SK-N-SH (cell line): ENCODE measurements at regions not wholly inside any gene's neighbourhood (a gene's known extent, or its start where the extent isn't known, plus 50 kb on each side); places are given as distances from the start of the nearest gene placed in this dataset.

Source experiments
- CTCF ChIA-PET: fragments of 300-600, 350-600 bp; formaldehyde crosslinking; extraction: SDS; loops from one replicate; lab custom pipeline; 2021; lab: Yijun Ruan, JAX
- POLR2A ChIA-PET: fragments of 350-600 bp; sonication (Branson Sonifier 250); formaldehyde crosslinking; extraction: SDS; loops from one replicate; lab custom pipeline; 2020; ENCODE audit warnings: antibody characterized with exemption, inconsistent platforms; lab: Yijun Ruan, JAX
- DNase-seq: peaks from one replicate; pipeline ENCODE4 v3.0.0; 2012
- H2AFZ ChIP-seq: fragments of 200-600 bp; sonication (generic); 2 replicates; pipeline ENCODE4 v1.8.1; 2016; ENCODE audit warnings: antibody characterized with exemption, mild to moderate bottlenecking, low read depth
- H3F3A ChIP-seq: fragments of 200-600 bp; sonication (generic); replicated peaks from 2 replicates; pipeline ENCODE3; 2016; ENCODE audit warnings: antibody characterized with exemption, mild to moderate bottlenecking; ENCODE audit not compliant: insufficient read depth
- H3K27ac ChIP-seq, 2 experiments: fragments of 200-500 bp in 1 of 2; fragments of 200-600 bp in 1 of 2; sonication (Bioruptor generic) in 1 of 2; sonication (generic), shearing (Covaris generic) in 1 of 2; 2 replicates each; pipeline versions ENCODE4 v1.5.1 to v1.6.1; 2014 to 2016; ENCODE audit warnings: low read depth in 2 of 2, inconsistent platforms in 1 of 2, low read length in 1 of 2, mild to moderate bottlenecking in 1 of 2, mixed read lengths in 1 of 2
- H3K27me3 ChIP-seq: fragments of 200-600 bp; sonication (generic), shearing (Covaris generic); 2 replicates; pipeline ENCODE4 v1.6.1; 2016; ENCODE audit warnings: mixed run types; ENCODE audit not compliant: insufficient read depth
- H3K36me3 ChIP-seq, 2 experiments: fragments of 200-500 bp in 1 of 2; fragments of 200-600 bp in 1 of 2; sonication (Bioruptor generic) in 1 of 2; sonication (generic) in 1 of 2; replicated peaks in 1 of 2; 2 replicates each; pipeline versions ENCODE3 to v1.5.1; 2014 to 2016; ENCODE audit warnings: low read length in 1 of 2, mild to moderate bottlenecking in 1 of 2; ENCODE audit not compliant: insufficient read depth in 2 of 2, control insufficient read depth in 1 of 2
- H3K4me1 ChIP-seq, 2 experiments: fragments of 200-500 bp in 1 of 2; fragments of 200-600 bp in 1 of 2; sonication (Bioruptor generic) in 1 of 2; sonication (generic), shearing (Covaris generic) in 1 of 2; 2 replicates each; pipeline versions ENCODE4 v1.5.1 to v1.6.1; 2014 to 2016; ENCODE audit warnings: low read depth in 1 of 2, low read length in 1 of 2, mixed run types in 1 of 2; ENCODE audit not compliant: insufficient read depth in 2 of 2, control insufficient read depth in 1 of 2
- H3K4me2 ChIP-seq: fragments of 200-600 bp; sonication (generic), shearing (Covaris generic); 2 replicates; pipeline ENCODE4 v1.6.1; 2017; ENCODE audit warnings: mixed run types
- H3K4me3 ChIP-seq, 2 experiments: fragments of 200-500 bp in 1 of 2; fragments of 200-600 bp in 1 of 2; sonication (Bioruptor generic) in 1 of 2; sonication (generic), shearing (Covaris generic) in 1 of 2; 2 replicates each; pipeline versions ENCODE4 v1.5.1 to v1.8.1; 2014 to 2016; ENCODE audit warnings: low read depth in 2 of 2, inconsistent platforms in 1 of 2, low read length in 1 of 2, mild to moderate bottlenecking in 1 of 2, mixed read lengths in 1 of 2, moderate library complexity in 1 of 2
- H3K79me2 ChIP-seq: fragments of 200-600 bp; sonication (generic); 2 replicates; pipeline ENCODE4 v1.8.1; 2017; ENCODE audit warnings: mild to moderate bottlenecking; ENCODE audit not compliant: insufficient read depth
- H3K9ac ChIP-seq: fragments of 200-600 bp; sonication (generic); 2 replicates; pipeline ENCODE4 v1.6.1; 2017; ENCODE audit warnings: mixed run types
- H3K9me2 ChIP-seq: fragments of 200-600 bp; sonication (generic); 2 replicates; pipeline ENCODE4 v1.6.1; 2017; ENCODE audit warnings: mixed run types
- H3K9me3 ChIP-seq: fragments of 200-600 bp; sonication (generic); 2 replicates; pipeline ENCODE4 v1.6.1; 2017; ENCODE audit warnings: mixed run types, mild to moderate bottlenecking, moderate library complexity
- H4K20me1 ChIP-seq: fragments of 200-600 bp; sonication (generic); 2 replicates; pipeline ENCODE4 v1.6.1; 2017; ENCODE audit warnings: mild to moderate bottlenecking, mixed run types; ENCODE audit not compliant: insufficient read depth
- CHD2 ChIP-seq: fragments of 150-350 bp; IDR thresholded peaks from 2 replicates; pipeline ENCODE4 v1.6.1; 2018; ENCODE audit warnings: low read length; ENCODE audit not compliant: partially characterized antibody
- EP300 ChIP-seq, 2 experiments: IDR thresholded peaks; 2 replicates each; pipeline versions ENCODE4 v1.4.0 to v1.6.1; 2012; ENCODE audit warnings: borderline replicate concordance in 1 of 2, low read depth in 1 of 2, low read length in 1 of 2
- FOSL2 ChIP-seq: IDR thresholded peaks from 2 replicates; pipeline ENCODE4 v1.4.0; 2012; ENCODE audit warnings: low read depth, mild to moderate bottlenecking, moderate library complexity, borderline replicate concordance
- FOXM1 ChIP-seq: IDR thresholded peaks from 2 replicates; pipeline ENCODE4 v1.4.0; 2012; ENCODE audit warnings: low read depth, mild to moderate bottlenecking
- GABPA ChIP-seq: IDR thresholded peaks from 2 replicates; pipeline ENCODE4 v1.4.0; 2012; ENCODE audit warnings: low read depth, mild to moderate bottlenecking
- GATA2 ChIP-seq: sonication (generic); formaldehyde crosslinking; IDR thresholded peaks from 2 replicates; pipeline ENCODE4 v1.5.0; 2020; ENCODE audit warnings: mild to moderate bottlenecking, missing genetic modification reagents
- MEF2A ChIP-seq: IDR thresholded peaks from 2 replicates; pipeline ENCODE4 v1.4.0; 2012; ENCODE audit warnings: low read depth, borderline replicate concordance
- MXI1 ChIP-seq: IDR thresholded peaks from 2 replicates; pipeline ENCODE4 v1.6.1; 2012; ENCODE audit warnings: mild to moderate bottlenecking, low read depth, low read length, improper control_type of control experiment
- NFIC ChIP-seq: IDR thresholded peaks from 2 replicates; pipeline ENCODE4 v1.4.0; 2012; ENCODE audit warnings: borderline replicate concordance
- NRF1 ChIP-seq: IDR thresholded peaks from 2 replicates; pipeline ENCODE4 v1.6.1; 2012; ENCODE audit warnings: low read depth, mild to moderate bottlenecking, low read length
- POLR2AphosphoS5 ChIP-seq: IDR thresholded peaks from 2 replicates; pipeline ENCODE4 v1.6.1; 2012; ENCODE audit warnings: low read depth, low read length
- RAD21 ChIP-seq: IDR thresholded peaks from 2 replicates; pipeline ENCODE4 v1.6.1; 2012; ENCODE audit warnings: mild to moderate bottlenecking, low read length
- RFX5 ChIP-seq: IDR thresholded peaks from 2 replicates; pipeline ENCODE4 v1.6.1; 2012; ENCODE audit warnings: mild to moderate bottlenecking, improper control_type of control experiment, low read length
- SMC3 ChIP-seq: IDR thresholded peaks from 2 replicates; pipeline ENCODE4 v1.6.1; 2012; ENCODE audit warnings: low read depth, low read length, improper control_type of control experiment
- TEAD4 ChIP-seq: IDR thresholded peaks from 2 replicates; pipeline ENCODE4 v1.4.0; 2012; ENCODE audit warnings: mild to moderate bottlenecking, borderline replicate concordance; ENCODE audit not compliant: insufficient read depth
- YY1 ChIP-seq: IDR thresholded peaks from 2 replicates; pipeline ENCODE4 v1.4.0; 2012; ENCODE audit warnings: low read depth, mild to moderate bottlenecking
- WGBS: methylation state at CpG from one replicate; pipeline ENCODE4 v1.1.6; 2017; ENCODE audit warnings: low lambda C conversion rate; 5-methylcytosine and 5-hydroxymethylcytosine counted together
- TF ChIP-seq, protein P1 (sequence below): fragments of 200-600 bp; sonication (generic); IDR thresholded peaks from 2 replicates; pipeline ENCODE4 v1.6.1; 2017; ENCODE audit warnings: antibody characterized with exemption, mild to moderate bottlenecking, moderate library complexity
- TF ChIP-seq, protein P2 (sequence below): IDR thresholded peaks from 2 replicates; pipeline ENCODE4 v1.4.0; 2012; ENCODE audit warnings: low read depth, borderline replicate concordance
- TF ChIP-seq, protein P3 (sequence below): IDR thresholded peaks from 2 replicates; pipeline ENCODE4 v1.6.1; 2012; ENCODE audit warnings: mild to moderate bottlenecking, low read depth, low read length, moderate library complexity

GRCh38 chr18:22613788-22614187 lies 196.1 kb upstream of the CTAGE1 start:
- Histone ChIP-seq H4K20me1 (no peaks in the 10 kb centered on the region), H3K27me3 (peaks cover 66% of the 10 kb centered on the region), H3K9me3 (no peaks in the 10 kb centered on the region), H3K4me2 (no peak overlapping the region), H3F3A (no peaks in the 10 kb centered on the region), H2AFZ (no peak overlapping the region), H3K27ac (no peak overlapping the region), H3K9ac (no peak overlapping the region), H3K9me2 (no peaks in the 10 kb centered on the region), H3K4me1 (no peaks in the 10 kb centered on the region), H3K79me2 (no peaks in the 10 kb centered on the region), H3K4me3 (no peak overlapping the region), H3K36me3 (no peaks in the 10 kb centered on the region)
- POLR2A ChIA-PET: no interaction called here
- CTCF ChIA-PET: no interaction called here
- 6% methylated on average over 3 of the region's 3 CpGs for WGBS
- TF ChIP-seq MEF2A (no peak), FOSL2 (no peak), MXI1 (no peak), YY1 (no peak), NRF1 (no peak), EP300 (IDR thresholded peaks at IDR 0.05; ENCODE audit: borderline replicate concordance in 1 of 2, low read depth in 1 of 2, low read length in 1 of 2) (no peak)
- no peak for DNase-seq

GRCh38 chr18:22623513-22623912 lies 205.8 kb upstream of the CTAGE1 start:
- no peak for DNase-seq
- Histone ChIP-seq H3K79me2 (no peaks in the 10 kb centered on the region), H3K27me3 (peaks cover 22% of the 10 kb centered on the region; the same call in 1 of the 2 replicates), H3K4me1 (no peaks in the 10 kb centered on the region), H3F3A (no peaks in the 10 kb centered on the region), H3K9me2 (no peaks in the 10 kb centered on the region), H3K4me2 (no peak overlapping the region), H3K27ac (no peak overlapping the region), H4K20me1 (no peaks in the 10 kb centered on the region), H3K36me3 (no peaks in the 10 kb centered on the region), H3K4me3 (no peak overlapping the region), H3K9ac (no peak overlapping the region), H2AFZ (no peak overlapping the region), H3K9me3 (no peaks in the 10 kb centered on the region)
- TF ChIP-seq RAD21 (no peak), GABPA (no peak), MXI1 (no peak), NFIC (no peak), FOSL2 (no peak), SMC3 (no peak), POLR2AphosphoS5 (no peak), GATA2 (CRISPR knock-in tag) (no peak), RFX5 (no peak), TEAD4 (no peak), FOXM1 (no peak), EP300 (IDR thresholded peaks at IDR 0.05; ENCODE audit: borderline replicate concordance in 1 of 2, low read depth in 1 of 2, low read length in 1 of 2) (no peak), CHD2 (no peak)
- TF ChIP-seq, protein P1, sequence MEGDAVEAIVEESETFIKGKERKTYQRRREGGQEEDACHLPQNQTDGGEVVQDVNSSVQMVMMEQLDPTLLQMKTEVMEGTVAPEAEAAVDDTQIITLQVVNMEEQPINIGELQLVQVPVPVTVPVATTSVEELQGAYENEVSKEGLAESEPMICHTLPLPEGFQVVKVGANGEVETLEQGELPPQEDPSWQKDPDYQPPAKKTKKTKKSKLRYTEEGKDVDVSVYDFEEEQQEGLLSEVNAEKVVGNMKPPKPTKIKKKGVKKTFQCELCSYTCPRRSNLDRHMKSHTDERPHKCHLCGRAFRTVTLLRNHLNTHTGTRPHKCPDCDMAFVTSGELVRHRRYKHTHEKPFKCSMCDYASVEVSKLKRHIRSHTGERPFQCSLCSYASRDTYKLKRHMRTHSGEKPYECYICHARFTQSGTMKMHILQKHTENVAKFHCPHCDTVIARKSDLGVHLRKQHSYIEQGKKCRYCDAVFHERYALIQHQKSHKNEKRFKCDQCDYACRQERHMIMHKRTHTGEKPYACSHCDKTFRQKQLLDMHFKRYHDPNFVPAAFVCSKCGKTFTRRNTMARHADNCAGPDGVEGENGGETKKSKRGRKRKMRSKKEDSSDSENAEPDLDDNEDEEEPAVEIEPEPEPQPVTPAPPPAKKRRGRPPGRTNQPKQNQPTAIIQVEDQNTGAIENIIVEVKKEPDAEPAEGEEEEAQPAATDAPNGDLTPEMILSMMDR: no peak
- TF ChIP-seq, protein P2, sequence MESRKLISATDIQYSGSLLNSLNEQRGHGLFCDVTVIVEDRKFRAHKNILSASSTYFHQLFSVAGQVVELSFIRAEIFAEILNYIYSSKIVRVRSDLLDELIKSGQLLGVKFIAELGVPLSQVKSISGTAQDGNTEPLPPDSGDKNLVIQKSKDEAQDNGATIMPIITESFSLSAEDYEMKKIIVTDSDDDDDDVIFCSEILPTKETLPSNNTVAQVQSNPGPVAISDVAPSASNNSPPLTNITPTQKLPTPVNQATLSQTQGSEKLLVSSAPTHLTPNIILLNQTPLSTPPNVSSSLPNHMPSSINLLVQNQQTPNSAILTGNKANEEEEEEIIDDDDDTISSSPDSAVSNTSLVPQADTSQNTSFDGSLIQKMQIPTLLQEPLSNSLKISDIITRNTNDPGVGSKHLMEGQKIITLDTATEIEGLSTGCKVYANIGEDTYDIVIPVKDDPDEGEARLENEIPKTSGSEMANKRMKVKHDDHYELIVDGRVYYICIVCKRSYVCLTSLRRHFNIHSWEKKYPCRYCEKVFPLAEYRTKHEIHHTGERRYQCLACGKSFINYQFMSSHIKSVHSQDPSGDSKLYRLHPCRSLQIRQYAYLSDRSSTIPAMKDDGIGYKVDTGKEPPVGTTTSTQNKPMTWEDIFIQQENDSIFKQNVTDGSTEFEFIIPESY: no peak
- TF ChIP-seq, protein P3, sequence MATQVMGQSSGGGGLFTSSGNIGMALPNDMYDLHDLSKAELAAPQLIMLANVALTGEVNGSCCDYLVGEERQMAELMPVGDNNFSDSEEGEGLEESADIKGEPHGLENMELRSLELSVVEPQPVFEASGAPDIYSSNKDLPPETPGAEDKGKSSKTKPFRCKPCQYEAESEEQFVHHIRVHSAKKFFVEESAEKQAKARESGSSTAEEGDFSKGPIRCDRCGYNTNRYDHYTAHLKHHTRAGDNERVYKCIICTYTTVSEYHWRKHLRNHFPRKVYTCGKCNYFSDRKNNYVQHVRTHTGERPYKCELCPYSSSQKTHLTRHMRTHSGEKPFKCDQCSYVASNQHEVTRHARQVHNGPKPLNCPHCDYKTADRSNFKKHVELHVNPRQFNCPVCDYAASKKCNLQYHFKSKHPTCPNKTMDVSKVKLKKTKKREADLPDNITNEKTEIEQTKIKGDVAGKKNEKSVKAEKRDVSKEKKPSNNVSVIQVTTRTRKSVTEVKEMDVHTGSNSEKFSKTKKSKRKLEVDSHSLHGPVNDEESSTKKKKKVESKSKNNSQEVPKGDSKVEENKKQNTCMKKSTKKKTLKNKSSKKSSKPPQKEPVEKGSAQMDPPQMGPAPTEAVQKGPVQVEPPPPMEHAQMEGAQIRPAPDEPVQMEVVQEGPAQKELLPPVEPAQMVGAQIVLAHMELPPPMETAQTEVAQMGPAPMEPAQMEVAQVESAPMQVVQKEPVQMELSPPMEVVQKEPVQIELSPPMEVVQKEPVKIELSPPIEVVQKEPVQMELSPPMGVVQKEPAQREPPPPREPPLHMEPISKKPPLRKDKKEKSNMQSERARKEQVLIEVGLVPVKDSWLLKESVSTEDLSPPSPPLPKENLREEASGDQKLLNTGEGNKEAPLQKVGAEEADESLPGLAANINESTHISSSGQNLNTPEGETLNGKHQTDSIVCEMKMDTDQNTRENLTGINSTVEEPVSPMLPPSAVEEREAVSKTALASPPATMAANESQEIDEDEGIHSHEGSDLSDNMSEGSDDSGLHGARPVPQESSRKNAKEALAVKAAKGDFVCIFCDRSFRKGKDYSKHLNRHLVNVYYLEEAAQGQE: no peak
- WGBS: 40% methylated on average over 5 of the region's 5 CpGs
- POLR2A ChIA-PET: no interaction called here
- CTCF ChIA-PET: no interaction called here
